Thymus (tissue), 11 donors: ENCODE measurements at regions not wholly inside any gene's neighbourhood (a gene's known extent, or its start where the extent isn't known, plus 50 kb on each side); places are given as distances from the start of the nearest gene placed in this dataset.

Experiments used
- DNase-seq, 9 donors: peaks; one replicate each; pipeline ENCODE4 v3.0.0-alpha.2; 2013; ENCODE audit warnings: low spot score in 9 of 9, low read depth in 6 of 9, missing footprints in 1 of 9
- H3K27ac ChIP-seq, 2 donors: one replicate each; pipeline ENCODE4 v1.5.1; 2013; ENCODE audit warnings: control low read depth in 1 of 2, low read depth in 1 of 2, low read length in 1 of 2, mild to moderate bottlenecking in 1 of 2, moderate library complexity in 1 of 2
- H3K27me3 ChIP-seq, 2 donors: one replicate each; pipeline ENCODE4 v1.5.1; 2013; ENCODE audit warnings: low read length in 1 of 2; ENCODE audit not compliant: control insufficient read depth in 2 of 2, insufficient read depth in 1 of 2
- H3K36me3 ChIP-seq, 2 donors: one replicate each; pipeline ENCODE4 v1.5.1; 2013; ENCODE audit warnings: low read length in 1 of 2, mild to moderate bottlenecking in 1 of 2, moderate library complexity in 1 of 2; ENCODE audit not compliant: control insufficient read depth in 2 of 2, insufficient read depth in 2 of 2
- H3K4me1 ChIP-seq, 2 donors: one replicate each; pipeline ENCODE4 v1.5.1; 2013; ENCODE audit warnings: low read length in 2 of 2; ENCODE audit not compliant: control insufficient read depth in 2 of 2, insufficient read depth in 2 of 2
- H3K4me3 ChIP-seq, 2 donors: one replicate each; pipeline ENCODE4 v1.5.1; 2013; ENCODE audit warnings: low read length in 2 of 2, control low read depth in 1 of 2, mild to moderate bottlenecking in 1 of 2
- H3K9me3 ChIP-seq, 2 donors: one replicate each; pipeline ENCODE4 v1.5.1; 2013; ENCODE audit warnings: low read length in 1 of 2, mild to moderate bottlenecking in 1 of 2; ENCODE audit not compliant: control insufficient read depth in 2 of 2, insufficient read depth in 1 of 2
- WGBS: extraction: QIAGEN DNeasy Blood & Tissue Kit; methylation state at CpG from one replicate; pipeline ENCODE4 v1.1.7; 2013; 5-methylcytosine and 5-hydroxymethylcytosine counted together
- donor health status: healthy.

DNA sequence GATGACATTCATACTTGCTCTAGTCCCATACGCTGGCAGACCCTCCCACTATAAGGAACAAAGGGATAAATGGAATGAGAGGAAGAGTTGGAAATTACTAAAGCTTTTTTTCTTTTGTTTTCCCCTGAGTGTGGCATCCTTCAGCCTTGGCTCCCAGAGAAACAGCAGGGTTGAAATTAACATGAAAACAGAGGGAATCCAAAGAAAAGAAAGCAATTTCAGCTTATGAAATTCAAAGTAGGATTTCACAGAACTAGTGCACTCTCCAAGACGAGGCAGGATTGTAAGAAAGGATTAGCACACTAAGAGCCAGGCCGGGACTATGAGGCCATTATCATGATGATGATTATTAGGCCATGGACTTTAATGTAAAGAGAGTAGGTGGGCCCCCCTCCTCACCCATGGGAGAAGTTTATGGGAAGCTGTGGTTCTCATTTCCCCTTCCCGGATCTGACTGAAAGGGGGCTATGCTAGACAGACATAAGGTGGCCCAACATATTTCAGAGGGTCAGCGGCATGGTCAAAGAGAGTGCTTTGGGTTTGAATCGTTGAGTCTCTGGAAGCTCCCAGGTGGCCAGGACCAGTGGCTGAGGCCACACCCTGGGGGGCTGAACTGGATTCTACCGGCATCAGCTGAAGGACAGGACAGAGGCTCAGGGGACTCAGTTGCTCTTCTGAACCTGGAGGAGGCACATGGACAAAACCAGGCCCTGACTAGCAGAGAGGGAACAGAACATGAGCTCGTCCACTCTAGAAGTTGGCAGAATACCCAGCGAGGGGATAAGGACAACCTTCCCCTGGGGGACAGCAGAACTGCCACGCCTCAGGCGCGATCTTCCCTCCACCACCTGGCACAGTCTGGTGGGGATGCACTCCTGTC lies 100.1 kb upstream of the ARL4C start:
- Histone ChIP-seq H3K4me1 (no peaks in the 10 kb centered on the region), H3K27ac (no peak overlapping the region), H3K27me3 (no peaks in the 10 kb centered on the region), H3K36me3 (no peaks in the 10 kb centered on the region), H3K9me3 (no peaks in the 10 kb centered on the region), H3K4me3 (no peak overlapping the region)
- WGBS = 89% methylated on average over 12 of the region's 12 CpGs
- no peak for DNase-seq

DNA sequence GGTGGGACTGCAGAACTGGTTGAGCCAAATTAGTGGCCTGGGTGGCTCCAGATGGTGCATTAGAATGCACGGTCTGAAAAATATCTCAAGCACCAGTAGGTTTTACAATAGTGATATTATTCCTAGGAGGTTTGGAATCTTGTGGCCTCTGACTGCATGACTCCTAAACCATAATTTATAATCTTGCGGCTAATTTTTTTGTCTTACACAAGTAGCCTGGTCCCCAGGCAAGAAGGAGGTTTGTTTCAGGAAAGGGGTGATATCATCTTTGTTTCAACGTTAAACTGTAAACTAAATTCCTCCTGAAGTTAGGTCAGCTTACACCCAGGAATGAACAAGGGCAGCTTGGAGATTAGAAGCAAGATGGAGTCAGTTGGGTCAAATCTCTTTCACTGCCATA lies 98.9 kb upstream of the ARL4C start:
- no peak overlapping the region for H3K27ac ChIP-seq
- no peaks in the 10 kb centered on the region for H3K9me3 ChIP-seq
- H3K4me1 ChIP-seq = no peaks in the 10 kb centered on the region
- H3K36me3 ChIP-seq = no peaks in the 10 kb centered on the region
- H3K27me3 ChIP-seq = no peaks in the 10 kb centered on the region
- no peak overlapping the region for H3K4me3 ChIP-seq
- no peak for DNase-seq
- 89% methylated on average over 3 of the region's 3 CpGs for WGBS

GRCh38 chr2:234594715-234595114 lies 97.8 kb upstream of the ARL4C start:
- Histone ChIP-seq H3K9me3 (no peaks in the 10 kb centered on the region), H3K27me3 (no peaks in the 10 kb centered on the region), H3K4me1 (no peaks in the 10 kb centered on the region), H3K27ac (no peak overlapping the region), H3K36me3 (no peaks in the 10 kb centered on the region), H3K4me3 (no peak overlapping the region)
- no peak for DNase-seq
- WGBS = 97% methylated on average over 5 of the region's 5 CpGs

DNA sequence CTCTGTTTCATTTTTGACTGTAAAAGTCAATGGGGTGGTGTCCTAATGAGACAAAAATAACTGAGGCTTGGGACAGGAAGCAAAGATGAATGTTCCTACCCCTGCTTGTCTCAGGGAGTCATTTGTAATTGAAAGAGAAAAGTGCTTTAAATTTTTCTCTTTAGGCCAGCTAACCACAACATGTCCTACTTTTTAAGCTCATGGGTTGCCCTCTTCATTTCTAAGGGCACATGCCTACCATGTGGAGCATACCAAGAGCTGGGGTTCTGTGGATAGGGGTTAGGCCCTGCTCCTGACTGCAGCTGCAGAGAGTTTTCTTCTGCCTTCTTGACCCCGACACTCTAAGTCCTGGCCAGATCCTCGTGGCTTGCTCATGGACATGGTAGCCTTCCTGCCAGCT lies 96.8 kb upstream of the ARL4C start:
- no peak overlapping the region for H3K27ac ChIP-seq
- no peaks in the 10 kb centered on the region for H3K4me1 ChIP-seq
- no peak overlapping the region for H3K4me3 ChIP-seq
- no peaks in the 10 kb centered on the region for H3K9me3 ChIP-seq
- H3K27me3 ChIP-seq = no peaks in the 10 kb centered on the region
- no peak for DNase-seq
- no peaks in the 10 kb centered on the region for H3K36me3 ChIP-seq
- WGBS = 94% methylated on average over 2 of the region's 2 CpGs

DNA sequence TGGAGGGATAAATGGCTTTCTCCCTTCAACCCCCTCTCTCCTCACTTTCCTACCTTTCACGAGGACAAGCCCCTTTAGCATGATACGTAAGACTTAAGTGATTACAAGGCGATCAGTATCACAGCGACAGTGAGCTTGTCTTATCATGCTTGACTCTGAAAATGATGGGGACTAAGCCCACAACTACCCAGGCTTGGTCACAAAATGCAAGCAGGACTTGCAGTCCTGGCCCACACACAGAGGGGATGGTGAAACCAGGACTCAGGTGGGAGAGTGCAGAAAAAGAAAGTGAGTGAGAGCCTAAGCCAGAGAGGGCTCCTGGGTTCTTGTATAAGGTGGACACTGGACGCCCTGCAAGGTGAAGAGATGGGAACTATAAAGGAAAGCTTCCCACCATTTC lies 95.7 kb upstream of the ARL4C start:
- Histone ChIP-seq H3K27ac (no peak overlapping the region), H3K9me3 (no peaks in the 10 kb centered on the region), H3K4me1 (no peaks in the 10 kb centered on the region), H3K27me3 (no peaks in the 10 kb centered on the region), H3K36me3 (no peaks in the 10 kb centered on the region), H3K4me3 (no peak overlapping the region)
- WGBS = 97% methylated on average over 5 of the region's 5 CpGs
- DNase-seq = no peak

- H3K27me3 ChIP-seq = no peaks in the 10 kb centered on the region
- H3K4me1 ChIP-seq = no peaks in the 10 kb centered on the region
- no peak for DNase-seq
- H3K9me3 ChIP-seq = no peaks in the 10 kb centered on the region
- H3K27ac ChIP-seq = no peak overlapping the region
- no peak overlapping the region for H3K4me3 ChIP-seq
- H3K36me3 ChIP-seq = no peaks in the 10 kb centered on the region
- WGBS = 94% methylated on average over 3 of the region's 3 CpGs
Measured at GRCh38 chr2:234590076-234590475, 93.2 kb upstream of the ARL4C start.

- Histone ChIP-seq H3K4me3 (no peak overlapping the region), H3K27ac (no peak overlapping the region), H3K9me3 (no peaks in the 10 kb centered on the region), H3K27me3 (no peaks in the 10 kb centered on the region), H3K36me3 (no peaks in the 10 kb centered on the region), H3K4me1 (no peaks in the 10 kb centered on the region)
- 99% methylated on average over 4 of the region's 4 CpGs for WGBS
- no peak for DNase-seq
Measured at GRCh38 chr2:234588054-234588430, 91.2 kb upstream of the ARL4C start.

GRCh38 chr2:234587341-234588053 lies 90.6 kb upstream of the ARL4C start:
- no peak for DNase-seq
- WGBS = 95% methylated on average over 6 of the region's 6 CpGs

GRCh38 chr2:234583331-234583730 lies 86.5 kb upstream of the ARL4C start:
- H3K9me3 ChIP-seq = no peaks in the 10 kb centered on the region
- 94% methylated on average over 4 of the region's 4 CpGs for WGBS
- H3K4me3 ChIP-seq = no peak overlapping the region
- no peaks in the 10 kb centered on the region for H3K36me3 ChIP-seq
- no peaks in the 10 kb centered on the region for H3K27me3 ChIP-seq
- H3K4me1 ChIP-seq = peaks cover 0 to 2% of the 10 kb centered on the region in 2 donors
- DNase-seq = no peak
- H3K27ac ChIP-seq = no peak overlapping the region

More at GRCh38 chr2:234587341-234588053, 90.6 kb upstream of the ARL4C start:
- Histone ChIP-seq H3K27me3 (no peaks in the 10 kb centered on the region), H3K9me3 (no peaks in the 10 kb centered on the region), H3K4me1 (no peaks in the 10 kb centered on the region), H3K36me3 (no peaks in the 10 kb centered on the region), H3K27ac (no peak overlapping the region), H3K4me3 (no peak overlapping the region)
